Neural progenitor cell (in vitro differentiated cells): ENCODE measurements at regions not wholly inside any gene's neighbourhood (a gene's known extent, or its start where the extent isn't known, plus 50 kb on each side); places are given as distances from the start of the nearest gene placed in this dataset.

Source experiments
- DNase-seq: peaks from one replicate; pipeline ENCODE4 v3.0.0-alpha.2; 2016; ENCODE audit warnings: low spot score
- H2AFZ ChIP-seq: fragments of 200-600 bp; sonication (generic); replicated peaks from 2 replicates; pipeline ENCODE4 v1.6.1; 2016; ENCODE audit warnings: antibody characterized with exemption
- H3F3A ChIP-seq: fragments of 200-600 bp; sonication (generic); 2 replicates; pipeline ENCODE4 v1.6.1; 2016; ENCODE audit warnings: antibody characterized with exemption, low read depth
- H3K27ac ChIP-seq: fragments of 200-600 bp; sonication (generic); 2 replicates; pipeline ENCODE4 v1.5.1; 2016; ENCODE audit warnings: mild to moderate bottlenecking
- H3K27me3 ChIP-seq: fragments of 200-600 bp; sonication (generic); 2 replicates; pipeline ENCODE4 v1.6.1; 2016; ENCODE audit warnings: mild to moderate bottlenecking, moderate library complexity
- H3K36me3 ChIP-seq: fragments of 200-600 bp; sonication (generic); 2 replicates; pipeline ENCODE4 v1.5.1; 2016
- H3K4me1 ChIP-seq: fragments of 200-600 bp; sonication (generic); 2 replicates; pipeline ENCODE4 v1.6.1; 2016; ENCODE audit warnings: mixed run types
- H3K4me2 ChIP-seq: fragments of 200-600 bp; sonication (generic); 2 replicates; pipeline ENCODE4 v1.6.1; 2016
- H3K4me3 ChIP-seq: fragments of 200-600 bp; sonication (generic); 2 replicates; pipeline ENCODE4 v1.5.1; 2016
- H3K79me2 ChIP-seq: fragments of 200-600 bp; sonication (generic); 2 replicates; pipeline ENCODE4 v1.6.1; 2016; ENCODE audit warnings: low read depth
- H3K9ac ChIP-seq: fragments of 200-600 bp; sonication (generic); 2 replicates; pipeline ENCODE4 v1.6.1; 2016
- H3K9me3 ChIP-seq: fragments of 200-600 bp; sonication (generic); 2 replicates; pipeline ENCODE4 v1.5.1; 2016; ENCODE audit warnings: low read depth
- H4K20me1 ChIP-seq: fragments of 200-600 bp; sonication (generic); 2 replicates; pipeline ENCODE4 v1.6.1; 2016; ENCODE audit warnings: low read depth
- H3K27ac Mint-ChIP-seq: 3 replicates; pipeline ENCODE4 v1.8.0; 2021; ENCODE audit warnings: mixed read lengths
- H3K27me3 Mint-ChIP-seq: 2 replicates; pipeline ENCODE4 v1.8.0; 2022; ENCODE audit warnings: low read depth, mild to moderate bottlenecking, inconsistent platforms, moderate library complexity, mixed read lengths; ENCODE audit not compliant: insufficient read depth
- H3K36me3 Mint-ChIP-seq: 3 replicates; pipeline ENCODE4 v1.8.0; 2021; ENCODE audit warnings: mixed read lengths
- H3K4me1 Mint-ChIP-seq: 3 replicates; pipeline ENCODE4 v1.8.0; 2021; ENCODE audit warnings: mixed read lengths
- H3K4me3 Mint-ChIP-seq: 3 replicates; pipeline ENCODE4 v1.8.0; 2021; ENCODE audit warnings: mild to moderate bottlenecking, moderate library complexity, mixed read lengths
- H3K9me3 Mint-ChIP-seq: 3 replicates; pipeline ENCODE4 v1.8.0; 2020; ENCODE audit warnings: mixed read lengths
- EZH2 ChIP-seq: fragments of 200-600 bp; sonication (generic); IDR thresholded peaks from 2 replicates; pipeline ENCODE4 v1.6.1; 2017; ENCODE audit warnings: antibody characterized with exemption, mild to moderate bottlenecking, moderate library complexity
- EZH2phosphoT487 ChIP-seq: fragments of 200-600 bp; sonication (generic); IDR thresholded peaks from 2 replicates; pipeline ENCODE4 v1.6.1; 2017; ENCODE audit warnings: antibody characterized with exemption
- TF ChIP-seq, protein P1 (sequence below): fragments of 200-600 bp; sonication (generic); IDR thresholded peaks from 2 replicates; pipeline ENCODE4 v1.5.1; 2017; ENCODE audit warnings: antibody characterized with exemption, mild to moderate bottlenecking

DNA sequence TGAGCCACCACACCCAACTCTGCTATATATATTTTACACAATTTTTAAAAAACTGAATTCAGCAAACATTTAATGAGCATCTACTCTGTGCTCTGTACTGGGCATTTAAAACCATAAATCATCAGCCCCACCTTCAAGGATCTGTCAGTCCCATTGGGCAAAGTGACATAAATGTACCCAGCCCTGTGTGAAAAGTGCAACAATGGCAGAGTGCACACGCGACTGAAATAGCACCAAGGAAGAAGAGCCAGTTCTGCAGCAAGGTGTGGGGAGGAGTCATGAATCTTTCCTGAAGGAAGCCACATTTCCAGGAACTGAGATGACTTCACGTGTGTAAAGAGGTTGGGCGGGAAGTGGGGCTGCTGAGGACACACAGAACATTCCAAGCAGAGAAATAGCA is 111.5 kb upstream of the ATP6AP2 start:
- Histone ChIP-seq H3K4me2 (no peak overlapping the region), H3K4me3 (no peak overlapping the region), H3K79me2 (no peaks in the 10 kb centered on the region), H3K27me3 (no peaks in the 10 kb centered on the region), H3K9me3 (no peaks in the 10 kb centered on the region), H3K36me3 (no peaks in the 10 kb centered on the region), H3K27ac (no peak overlapping the region), H3K4me1 (peaks cover 28% of the 10 kb centered on the region), H3F3A (peaks cover 29% of the 10 kb centered on the region), H2AFZ (no peak overlapping the region), H4K20me1 (no peaks in the 10 kb centered on the region), H3K9ac (no peak overlapping the region)
- TF ChIP-seq EZH2phosphoT487 (no peak), EZH2 (no peak)
- TF ChIP-seq, protein P1, sequence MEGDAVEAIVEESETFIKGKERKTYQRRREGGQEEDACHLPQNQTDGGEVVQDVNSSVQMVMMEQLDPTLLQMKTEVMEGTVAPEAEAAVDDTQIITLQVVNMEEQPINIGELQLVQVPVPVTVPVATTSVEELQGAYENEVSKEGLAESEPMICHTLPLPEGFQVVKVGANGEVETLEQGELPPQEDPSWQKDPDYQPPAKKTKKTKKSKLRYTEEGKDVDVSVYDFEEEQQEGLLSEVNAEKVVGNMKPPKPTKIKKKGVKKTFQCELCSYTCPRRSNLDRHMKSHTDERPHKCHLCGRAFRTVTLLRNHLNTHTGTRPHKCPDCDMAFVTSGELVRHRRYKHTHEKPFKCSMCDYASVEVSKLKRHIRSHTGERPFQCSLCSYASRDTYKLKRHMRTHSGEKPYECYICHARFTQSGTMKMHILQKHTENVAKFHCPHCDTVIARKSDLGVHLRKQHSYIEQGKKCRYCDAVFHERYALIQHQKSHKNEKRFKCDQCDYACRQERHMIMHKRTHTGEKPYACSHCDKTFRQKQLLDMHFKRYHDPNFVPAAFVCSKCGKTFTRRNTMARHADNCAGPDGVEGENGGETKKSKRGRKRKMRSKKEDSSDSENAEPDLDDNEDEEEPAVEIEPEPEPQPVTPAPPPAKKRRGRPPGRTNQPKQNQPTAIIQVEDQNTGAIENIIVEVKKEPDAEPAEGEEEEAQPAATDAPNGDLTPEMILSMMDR = no peak
- no peak for DNase-seq
- H3K9me3 Mint-ChIP-seq = peaks cover 12% of the 10 kb centered on the region
- H3K36me3 Mint-ChIP-seq = peaks cover 3% of the 10 kb centered on the region
- no peak overlapping the region for H3K4me3 Mint-ChIP-seq
- no peak overlapping the region for H3K27ac Mint-ChIP-seq
- H3K4me1 Mint-ChIP-seq = peaks cover 36% of the 10 kb centered on the region
- peaks cover 9% of the 10 kb centered on the region for H3K27me3 Mint-ChIP-seq

DNA sequence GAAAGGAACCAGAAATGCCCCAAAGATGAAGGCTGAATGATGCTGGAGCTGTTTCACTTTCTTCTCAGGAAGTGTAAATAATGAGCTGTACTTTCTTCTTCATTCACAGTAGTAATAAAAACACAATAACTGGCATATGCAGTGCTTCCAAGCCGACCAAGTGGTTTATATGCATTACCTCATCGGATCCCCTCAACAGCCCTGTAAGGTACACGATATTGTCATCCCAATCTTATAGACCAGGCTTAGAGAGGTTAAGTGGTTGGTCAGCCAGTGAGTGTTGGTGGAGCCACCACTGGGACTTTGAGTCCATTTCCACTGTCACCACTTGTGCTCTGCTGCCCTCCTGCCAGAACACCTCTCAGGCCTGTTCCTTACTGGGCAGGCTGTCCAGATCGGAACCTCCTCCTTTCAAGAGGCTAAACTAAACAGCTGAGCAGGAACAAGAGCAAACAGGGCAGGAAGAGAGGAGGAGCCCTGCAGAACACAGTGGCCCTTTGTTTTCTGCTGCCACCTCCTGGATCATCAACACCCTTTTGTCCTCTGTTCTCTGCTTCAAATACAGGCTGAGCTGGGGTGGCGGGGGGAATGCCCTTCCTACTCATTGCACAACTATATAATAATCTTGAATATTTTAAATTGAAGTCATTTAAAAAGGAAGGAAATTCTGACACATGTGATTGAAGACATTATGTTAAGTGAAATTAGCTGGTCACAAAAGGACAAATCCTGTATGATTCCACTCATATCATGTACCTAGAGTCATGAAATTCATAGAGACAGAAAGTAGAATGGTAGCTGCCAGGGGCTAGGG is 112.5 kb upstream of the ATP6AP2 start:
- no peak overlapping the region for H3K4me3 ChIP-seq
- no peak overlapping the region for H3K27ac ChIP-seq
- peaks cover 20% of the 10 kb centered on the region for H3K4me1 ChIP-seq
- Mint-ChIP-seq H3K4me3 (no peak overlapping the region), H3K9me3 (peaks cover 18% of the 10 kb centered on the region), H3K27me3 (peaks cover 8% of the 10 kb centered on the region), H3K36me3 (peaks cover 3% of the 10 kb centered on the region), H3K27ac (peak overlapping the region; percentile 22), H3K4me1 (peaks cover 30% of the 10 kb centered on the region)
- H3K9me3 ChIP-seq = no peaks in the 10 kb centered on the region
- no peak overlapping the region for H2AFZ ChIP-seq
- peak; percentile 72 for DNase-seq
- H4K20me1 ChIP-seq = no peaks in the 10 kb centered on the region
- H3K9ac ChIP-seq = no peak overlapping the region
- TF ChIP-seq, protein P1 = peak; percentile 44
- no peak for TF ChIP-seq EZH2
- no peaks in the 10 kb centered on the region for H3K27me3 ChIP-seq
- peak overlapping the region; percentile 24 for H3K4me2 ChIP-seq
- H3K79me2 ChIP-seq = no peaks in the 10 kb centered on the region
- peaks cover 19% of the 10 kb centered on the region for H3F3A ChIP-seq
- H3K36me3 ChIP-seq = no peaks in the 10 kb centered on the region

GRCh38 chrX:40467454-40467853 is 113.3 kb upstream of the ATP6AP2 start:
- peaks cover 30% of the 10 kb centered on the region for H3K4me1 Mint-ChIP-seq
- Histone ChIP-seq H3K9ac (no peak overlapping the region), H3K79me2 (no peaks in the 10 kb centered on the region), H3K27me3 (no peaks in the 10 kb centered on the region), H3F3A (peaks cover 12% of the 10 kb centered on the region), H3K4me1 (peaks cover 21% of the 10 kb centered on the region), H3K4me2 (no peak overlapping the region), H3K36me3 (no peaks in the 10 kb centered on the region), H3K27ac (no peak overlapping the region), H2AFZ (no peak overlapping the region), H3K4me3 (no peak overlapping the region), H3K9me3 (no peaks in the 10 kb centered on the region), H4K20me1 (no peaks in the 10 kb centered on the region)
- H3K9me3 Mint-ChIP-seq = peaks cover 22% of the 10 kb centered on the region
- TF ChIP-seq, protein P1 = no peak
- TF ChIP-seq EZH2 (no peak), EZH2phosphoT487 (no peak)
- peaks cover 3% of the 10 kb centered on the region for H3K36me3 Mint-ChIP-seq
- H3K27ac Mint-ChIP-seq = no peak overlapping the region
- peaks cover 8% of the 10 kb centered on the region for H3K27me3 Mint-ChIP-seq
- DNase-seq = no peak
- H3K4me3 Mint-ChIP-seq = no peak overlapping the region
